CD4-positive, alpha-beta T cell treated with Interleukin-17A for 1 hour (primary cell): ENCODE measurements at regions not wholly inside any gene's neighbourhood (a gene's known extent, or its start where the extent isn't known, plus 50 kb on each side); places are given as distances from the start of the nearest gene placed in this dataset.

ENCODE experiments used
- DNase-seq: peaks from one replicate; pipeline ENCODE4 v3.0.0-alpha.2; 2020

- DNase-seq: no peak
Observed at GRCh38 chr11:70778883-70779282, 380.6 kb downstream of the CTTN start.

GRCh38 chr11:70779433-70780245 is 381.3 kb downstream of the CTTN start:
- no peak for DNase-seq

GRCh38 chr11:70780246-70780535 is 381.9 kb downstream of the CTTN start:
- no peak for DNase-seq

GRCh38 chr11:70782401-70782913 is 384.1 kb downstream of the CTTN start:
- no peak for DNase-seq

GRCh38 chr11:70783356-70783755 is 385.0 kb downstream of the CTTN start:
- no peak for DNase-seq

GRCh38 chr11:70783821-70784220 is 385.5 kb downstream of the CTTN start:
- no peak for DNase-seq

GRCh38 chr11:70785372-70785771 is 387.0 kb downstream of the CTTN start:
- DNase-seq: no peak

GRCh38 chr11:70786021-70786665 is 387.8 kb downstream of the CTTN start:
- DNase-seq: no peak

- no peak for DNase-seq
Observed at GRCh38 chr11:70788248-70789022, 390.1 kb downstream of the CTTN start.

GRCh38 chr11:70790671-70791300 is 392.5 kb downstream of the CTTN start:
- DNase-seq: no peak

- DNase-seq: no peak
Observed at GRCh38 chr11:70796648-70797227, 398.4 kb downstream of the CTTN start.

GRCh38 chr11:70798296-70798695 is 400.0 kb downstream of the CTTN start:
- no peak for DNase-seq

GRCh38 chr11:70799386-70799785 is 401.1 kb downstream of the CTTN start:
- DNase-seq: no peak

- DNase-seq: no peak
Observed at GRCh38 chr11:70802185-70802584, 403.9 kb downstream of the CTTN start.

GRCh38 chr11:70804139-70804837 is 406.0 kb downstream of the CTTN start:
- no peak for DNase-seq

GRCh38 chr11:70805243-70805642 is 406.9 kb downstream of the CTTN start:
- no peak for DNase-seq

GRCh38 chr11:70805971-70806370 is 407.6 kb downstream of the CTTN start:
- no peak for DNase-seq

GRCh38 chr11:70806461-70807194 is 408.3 kb downstream of the CTTN start:
- DNase-seq: no peak

- no peak for DNase-seq
Observed at GRCh38 chr11:70807195-70807543, 408.8 kb downstream of the CTTN start.

- no peak for DNase-seq
Observed at GRCh38 chr11:70808686-70809375, 410.5 kb downstream of the CTTN start.

- no peak for DNase-seq
Observed at GRCh38 chr11:70810133-70810532, 411.8 kb downstream of the CTTN start.
